ENCODE measurements at regions not wholly inside any gene's neighbourhood (a gene's known extent, or its start where the extent isn't known, plus 50 kb on each side); places are given as distances from the start of the nearest gene placed in this dataset.

- no peak for TF ChIP-seq CTCF (IDR thresholded peaks at IDR 0.05; ENCODE audit: low read depth, low read length)
- Histone ChIP-seq H3K36me3 (no peaks in the 10 kb centered on the region), H3K4me3 (ENCODE audit: low read depth, low read length) (no peak overlapping the region), H3K9me3 (no peaks in the 10 kb centered on the region), H3K4me1 (no peaks in the 10 kb centered on the region), H3K27me3 (no peaks in the 10 kb centered on the region)
- DNase-seq: no peak
Measured at GRCh38 chr16:64313726-64314125, 808.1 kb downstream of the CDH11 start.

GRCh38 chr16:64312980-64313379 is 808.9 kb downstream of the CDH11 start:
- H3K27me3 ChIP-seq: no peaks in the 10 kb centered on the region
- no peaks in the 10 kb centered on the region for H3K36me3 ChIP-seq
- H3K4me3 ChIP-seq (ENCODE audit: low read depth, low read length): no peak overlapping the region
- DNase-seq: no peak
- no peaks in the 10 kb centered on the region for H3K4me1 ChIP-seq
- H3K9me3 ChIP-seq: no peaks in the 10 kb centered on the region
- TF ChIP-seq CTCF (IDR thresholded peaks at IDR 0.05; ENCODE audit: low read depth, low read length): no peak

- Histone ChIP-seq H3K4me1 (no peaks in the 10 kb centered on the region), H3K9me3 (no peaks in the 10 kb centered on the region), H3K4me3 (ENCODE audit: low read depth, low read length) (no peak overlapping the region), H3K36me3 (no peaks in the 10 kb centered on the region), H3K27me3 (no peaks in the 10 kb centered on the region)
- DNase-seq: no peak
- no peak for TF ChIP-seq CTCF (IDR thresholded peaks at IDR 0.05; ENCODE audit: low read depth, low read length)
Measured at GRCh38 chr16:64312292-64312691, 809.6 kb downstream of the CDH11 start.

GRCh38 chr16:64311241-64311640 is 810.6 kb downstream of the CDH11 start:
- H3K9me3 ChIP-seq: no peaks in the 10 kb centered on the region
- H3K4me1 ChIP-seq: no peaks in the 10 kb centered on the region
- no peak for TF ChIP-seq CTCF (IDR thresholded peaks at IDR 0.05; ENCODE audit: low read depth, low read length)
- no peaks in the 10 kb centered on the region for H3K27me3 ChIP-seq
- no peak for DNase-seq
- H3K36me3 ChIP-seq: no peaks in the 10 kb centered on the region
- H3K4me3 ChIP-seq (ENCODE audit: low read depth, low read length): no peak overlapping the region

- H3K9me3 ChIP-seq: no peaks in the 10 kb centered on the region
- no peak for DNase-seq
- no peak for TF ChIP-seq CTCF (IDR thresholded peaks at IDR 0.05; ENCODE audit: low read depth, low read length)
- no peaks in the 10 kb centered on the region for H3K4me1 ChIP-seq
- no peaks in the 10 kb centered on the region for H3K36me3 ChIP-seq
- no peak overlapping the region for H3K4me3 ChIP-seq (ENCODE audit: low read depth, low read length)
- H3K27me3 ChIP-seq: no peaks in the 10 kb centered on the region
Measured at GRCh38 chr16:64309398-64310110, 812.3 kb downstream of the CDH11 start.

GRCh38 chr16:64308721-64309120 is 813.1 kb downstream of the CDH11 start:
- H3K9me3 ChIP-seq: no peaks in the 10 kb centered on the region
- no peaks in the 10 kb centered on the region for H3K36me3 ChIP-seq
- H3K4me1 ChIP-seq: no peaks in the 10 kb centered on the region
- no peaks in the 10 kb centered on the region for H3K27me3 ChIP-seq
- TF ChIP-seq CTCF (IDR thresholded peaks at IDR 0.05; ENCODE audit: low read depth, low read length): no peak
- DNase-seq: no peak
- no peak overlapping the region for H3K4me3 ChIP-seq (ENCODE audit: low read depth, low read length)
